Activated CD4-positive, alpha-beta T cell treated with anti-CD3 and anti-CD28 coated beads, Interleukin-2, amount 50 U/mL, for 4 hours (primary cell): ENCODE measurements at regions not wholly inside any gene's neighbourhood (a gene's known extent, or its start where the extent isn't known, plus 50 kb on each side); places are given as distances from the start of the nearest gene placed in this dataset.
"Not testable (repeated sequence)": the region's sequence is repeated elsewhere in the genome, so short reads cannot be mapped to it uniquely, and the experiment has no call there.

ENCODE experiments used
- DNase-seq, 2 experiments: peaks; one replicate each; pipeline ENCODE4 v3.0.0-alpha.2; 2020

GRCh38 chr6:140269591-140270165 lies 895.2 kb upstream of the CITED2 start:
- no peak for DNase-seq

GRCh38 chr6:140264431-140264830 lies 890.0 kb upstream of the CITED2 start:
- no peak for DNase-seq

- DNase-seq, result not testable (repeated sequence)
These were observed 883.9 kb upstream of the CITED2 start for GRCh38 chr6:140258302-140258701.

DNA sequence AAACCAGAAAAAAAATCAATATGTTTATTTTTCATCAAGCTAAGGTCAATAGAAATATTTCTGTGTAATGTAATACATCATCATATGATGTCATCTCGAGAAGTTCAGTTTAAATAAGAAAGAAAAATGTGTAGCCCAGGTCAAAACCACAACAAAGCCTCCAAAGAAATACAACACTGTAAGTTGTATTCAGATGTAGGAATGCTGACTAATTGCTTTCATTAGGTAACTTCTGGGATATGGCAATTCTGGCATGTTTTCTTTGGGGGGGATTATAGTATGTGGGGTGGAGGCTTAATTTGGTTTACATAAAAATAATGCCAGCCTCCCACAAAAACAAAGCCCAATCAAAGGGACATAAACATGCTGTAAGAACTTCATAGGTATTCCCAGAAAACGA lies 881.8 kb upstream of the CITED2 start:
- no peak for DNase-seq

DNA sequence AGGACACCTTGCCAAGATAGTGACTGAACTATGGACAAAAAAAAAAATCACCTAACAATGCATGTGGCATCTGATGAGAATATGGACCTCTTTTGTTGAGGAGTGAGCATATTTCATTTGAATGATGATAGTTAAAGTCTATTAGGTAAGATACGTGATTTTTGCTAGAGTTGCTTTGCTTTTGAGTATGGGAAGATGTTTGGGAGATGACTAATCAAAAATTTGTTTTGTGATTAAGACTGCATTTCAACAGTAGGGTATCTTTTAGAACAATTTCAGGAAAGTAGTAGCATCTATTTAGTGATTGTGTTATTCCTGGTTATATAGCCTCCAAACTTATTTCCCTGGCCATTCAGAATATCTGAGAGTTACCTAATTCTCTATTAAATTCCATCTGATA lies 878.6 kb upstream of the CITED2 start:
- DNase-seq, result no peak

- DNase-seq, result no peak
These were observed 877.7 kb upstream of the CITED2 start for GRCh38 chr6:140252099-140252498.

GRCh38 chr6:140245296-140246040 lies 871.0 kb upstream of the CITED2 start:
- no peak for DNase-seq

GRCh38 chr6:140237251-140237650 lies 862.8 kb upstream of the CITED2 start:
- no peak for DNase-seq

GRCh38 chr6:140236732-140237131 lies 862.3 kb upstream of the CITED2 start:
- DNase-seq, result no peak

- DNase-seq, result no peak
These were observed 855.8 kb upstream of the CITED2 start for GRCh38 chr6:140230282-140230681.

DNA sequence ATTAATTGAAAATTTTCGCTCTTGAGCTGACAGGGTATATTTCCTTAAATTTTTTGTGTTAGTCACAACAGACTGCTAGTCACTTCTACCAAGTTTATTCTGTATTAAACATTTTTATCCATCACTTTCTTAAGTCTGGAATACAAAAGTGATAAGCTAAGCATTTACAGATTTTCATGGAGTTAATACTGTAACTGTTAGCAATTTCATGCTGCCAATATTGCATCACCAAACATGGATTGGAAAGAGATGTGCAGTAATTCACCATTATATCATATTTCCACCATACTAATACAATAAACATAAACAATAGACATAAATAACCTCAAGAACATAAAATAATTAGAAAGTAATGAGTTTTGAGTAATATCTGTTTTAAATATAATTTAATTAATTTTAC lies 854.0 kb upstream of the CITED2 start:
- DNase-seq, result no peak

GRCh38 chr6:140226637-140227036 lies 852.2 kb upstream of the CITED2 start:
- no peak for DNase-seq

- no peak for DNase-seq
These were observed 851.4 kb upstream of the CITED2 start for GRCh38 chr6:140225701-140226436.

- DNase-seq, result no peak
These were observed 842.8 kb upstream of the CITED2 start for GRCh38 chr6:140217283-140217682.

- no peak for DNase-seq
These were observed 835.3 kb upstream of the CITED2 start for GRCh38 chr6:140209775-140210174.

- DNase-seq, result no peak
These were observed 833.8 kb upstream of the CITED2 start for GRCh38 chr6:140208286-140208685.

DNA sequence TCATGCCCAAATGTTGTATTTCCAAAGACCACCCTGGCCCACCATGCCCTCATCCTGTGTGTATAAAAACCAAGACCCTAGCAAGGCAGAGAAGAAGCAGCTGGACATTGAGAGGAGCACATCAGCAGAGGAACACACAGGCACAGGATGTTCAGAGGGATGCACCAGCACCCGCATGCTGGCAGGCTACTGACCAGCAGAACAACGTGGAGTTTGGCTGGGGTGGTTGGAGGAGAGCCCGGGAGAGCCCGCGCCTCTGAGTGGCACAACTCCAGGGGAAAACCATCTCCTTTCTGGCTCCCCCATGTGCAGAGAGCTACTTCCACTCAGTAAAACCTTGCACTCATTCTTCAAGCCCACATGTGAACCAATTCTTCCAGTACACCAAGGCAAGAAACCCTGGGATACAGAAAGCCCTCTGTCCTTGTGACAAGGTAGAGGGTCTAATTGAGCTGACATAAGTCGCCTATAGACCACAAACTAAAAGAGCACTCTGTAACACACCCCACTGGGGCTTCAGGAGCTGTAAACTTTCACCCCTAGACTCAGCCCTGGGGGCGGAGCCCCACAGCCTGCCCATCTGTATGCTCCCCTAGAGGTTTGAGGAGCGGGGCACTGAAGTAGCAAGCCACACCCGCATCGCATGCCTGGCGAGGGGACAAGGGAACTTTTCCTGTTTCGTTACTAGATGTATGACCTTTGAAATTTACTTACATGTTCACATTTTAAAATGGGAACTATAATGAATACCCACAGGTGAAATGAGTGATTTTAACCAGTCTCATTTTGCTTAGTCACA lies 831.5 kb upstream of the CITED2 start:
- no peak for DNase-seq

DNA sequence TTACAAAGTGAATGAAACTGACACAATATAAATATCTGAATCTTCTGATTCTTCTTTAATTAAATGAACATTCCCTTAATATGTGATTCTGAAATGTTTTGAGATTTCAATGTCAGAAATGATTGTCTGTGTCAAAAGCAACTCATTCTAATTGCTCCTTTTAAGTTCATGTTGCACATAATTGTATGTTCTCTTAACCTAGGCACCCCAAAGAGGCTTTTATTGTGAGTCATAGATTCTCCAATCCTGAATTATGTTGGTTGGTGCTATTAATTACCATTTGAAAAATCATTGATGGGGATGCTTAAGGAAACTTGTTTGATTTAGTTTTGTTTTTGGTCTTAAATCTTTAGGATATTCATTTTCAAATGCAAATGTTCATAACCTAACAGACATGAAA lies 829.7 kb upstream of the CITED2 start:
- DNase-seq, result no peak

DNA sequence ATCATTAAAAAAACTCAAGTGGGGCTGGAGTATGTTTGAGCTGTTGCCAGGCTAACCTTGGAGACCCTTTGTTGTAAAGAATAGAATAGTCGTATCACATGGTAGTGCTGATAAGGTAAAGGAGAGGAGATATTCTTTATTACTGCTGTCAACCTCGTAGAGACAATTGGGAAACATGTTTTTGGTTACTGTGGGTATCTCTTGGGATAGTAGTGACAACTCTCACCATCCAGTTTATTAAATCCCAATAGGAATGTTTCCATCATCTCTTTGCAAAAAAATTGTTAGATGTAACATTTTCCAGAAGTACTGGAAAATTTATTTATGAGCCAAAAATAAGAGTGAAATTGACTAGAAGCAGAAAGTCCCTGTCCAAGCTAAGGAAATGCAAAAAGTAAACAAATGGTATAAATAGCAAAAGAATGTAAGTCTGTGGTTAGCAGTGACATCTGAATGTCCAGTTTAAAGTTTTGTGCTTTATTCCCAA lies 829.3 kb upstream of the CITED2 start:
- no peak for DNase-seq

- DNase-seq, result no peak
These were observed 828.6 kb upstream of the CITED2 start for GRCh38 chr6:140202964-140203515.

- no peak for DNase-seq
These were observed 827.5 kb upstream of the CITED2 start for GRCh38 chr6:140201787-140202458.

GRCh38 chr6:140193269-140193668 lies 818.8 kb upstream of the CITED2 start:
- DNase-seq, result no peak
